Testis (tissue), 2 donors: ENCODE measurements at regions not wholly inside any gene's neighbourhood (a gene's known extent, or its start where the extent isn't known, plus 50 kb on each side); places are given as distances from the start of the nearest gene placed in this dataset.

Experiments used
- POLR2A ChIP-seq: fragments of 450-650 bp; IDR thresholded peaks from one replicate; pipeline ENCODE4 v1.6.1; 2017; ENCODE audit warnings: antibody characterized with exemption, mild to moderate bottlenecking, moderate library complexity
- TF ChIP-seq, protein P1 (sequence below), 3 experiments: fragments of 450-650 bp in 2 of 3; fragments of 200-600 bp in 1 of 3; sonication (generic) in 1 of 3; IDR thresholded peaks; one replicate each; pipeline ENCODE4 v1.5.1; 2016 to 2019; ENCODE audit warnings: antibody characterized with exemption in 3 of 3, mild to moderate bottlenecking in 2 of 3, moderate library complexity in 1 of 3

DNA sequence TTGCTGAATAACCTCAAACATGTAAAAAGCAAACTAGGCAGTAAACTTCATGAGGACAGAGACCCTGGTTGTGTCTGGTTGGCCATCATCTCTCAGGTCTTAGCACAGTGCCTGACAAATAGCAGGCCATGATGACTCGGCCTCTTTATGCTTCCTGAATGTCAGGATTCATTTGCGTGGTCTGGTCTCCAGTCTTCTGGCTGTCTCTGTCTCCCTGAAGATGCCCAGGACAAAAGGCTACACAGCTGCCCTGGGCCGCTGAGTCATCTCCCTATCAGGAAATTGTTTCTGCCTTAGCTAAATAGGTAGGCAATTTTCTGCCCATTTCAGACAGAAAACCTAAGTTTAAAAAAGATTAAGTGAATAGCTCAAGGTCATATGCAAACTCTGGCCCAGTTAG lies 84.1 kb upstream of the FNDC3A start:
- TF ChIP-seq, protein P1, sequence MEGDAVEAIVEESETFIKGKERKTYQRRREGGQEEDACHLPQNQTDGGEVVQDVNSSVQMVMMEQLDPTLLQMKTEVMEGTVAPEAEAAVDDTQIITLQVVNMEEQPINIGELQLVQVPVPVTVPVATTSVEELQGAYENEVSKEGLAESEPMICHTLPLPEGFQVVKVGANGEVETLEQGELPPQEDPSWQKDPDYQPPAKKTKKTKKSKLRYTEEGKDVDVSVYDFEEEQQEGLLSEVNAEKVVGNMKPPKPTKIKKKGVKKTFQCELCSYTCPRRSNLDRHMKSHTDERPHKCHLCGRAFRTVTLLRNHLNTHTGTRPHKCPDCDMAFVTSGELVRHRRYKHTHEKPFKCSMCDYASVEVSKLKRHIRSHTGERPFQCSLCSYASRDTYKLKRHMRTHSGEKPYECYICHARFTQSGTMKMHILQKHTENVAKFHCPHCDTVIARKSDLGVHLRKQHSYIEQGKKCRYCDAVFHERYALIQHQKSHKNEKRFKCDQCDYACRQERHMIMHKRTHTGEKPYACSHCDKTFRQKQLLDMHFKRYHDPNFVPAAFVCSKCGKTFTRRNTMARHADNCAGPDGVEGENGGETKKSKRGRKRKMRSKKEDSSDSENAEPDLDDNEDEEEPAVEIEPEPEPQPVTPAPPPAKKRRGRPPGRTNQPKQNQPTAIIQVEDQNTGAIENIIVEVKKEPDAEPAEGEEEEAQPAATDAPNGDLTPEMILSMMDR (IDR thresholded peaks at IDR 0.05), result no peak
- TF ChIP-seq POLR2A, result no peak
